Skeletal muscle tissue (tissue), 3 donors: ENCODE measurements at regions not wholly inside any gene's neighbourhood (a gene's known extent, or its start where the extent isn't known, plus 50 kb on each side); places are given as distances from the start of the nearest gene placed in this dataset.

Source experiments
- H3K27ac ChIP-seq: one replicate; pipeline ENCODE4 v1.7.0; 2013; ENCODE audit warnings: mild to moderate bottlenecking, low read depth, low read length, inconsistent platforms
- H3K27me3 ChIP-seq, 3 donors: one replicate each; pipeline ENCODE4 v1.7.0; 2013; ENCODE audit warnings: low read length in 3 of 3; ENCODE audit not compliant: control insufficient read depth in 3 of 3, insufficient read depth in 3 of 3
- H3K36me3 ChIP-seq, 3 donors: one replicate each; pipeline ENCODE4 v1.7.0; 2013; ENCODE audit warnings: low read length in 3 of 3; ENCODE audit not compliant: control insufficient read depth in 3 of 3, insufficient read depth in 3 of 3
- H3K4me1 ChIP-seq, 3 donors: one replicate each; pipeline ENCODE4 v1.7.0; 2013; ENCODE audit warnings: low read length in 3 of 3, mild to moderate bottlenecking in 3 of 3; ENCODE audit not compliant: control insufficient read depth in 3 of 3, insufficient read depth in 3 of 3
- H3K4me3 ChIP-seq, 3 donors: one replicate each; pipeline ENCODE4 v1.7.0; 2013; ENCODE audit warnings: low read length in 3 of 3
- H3K9ac ChIP-seq, 3 donors: one replicate each; pipeline ENCODE4 v1.7.0; 2013; ENCODE audit warnings: low read length in 3 of 3, mild to moderate bottlenecking in 3 of 3, moderate library complexity in 2 of 3, low read depth in 1 of 3
- H3K9me3 ChIP-seq, 3 donors: one replicate each; pipeline ENCODE4 v1.7.0; 2013; ENCODE audit warnings: low read length in 3 of 3; ENCODE audit not compliant: control insufficient read depth in 3 of 3
- donor health status: Osteomylitis.

DNA sequence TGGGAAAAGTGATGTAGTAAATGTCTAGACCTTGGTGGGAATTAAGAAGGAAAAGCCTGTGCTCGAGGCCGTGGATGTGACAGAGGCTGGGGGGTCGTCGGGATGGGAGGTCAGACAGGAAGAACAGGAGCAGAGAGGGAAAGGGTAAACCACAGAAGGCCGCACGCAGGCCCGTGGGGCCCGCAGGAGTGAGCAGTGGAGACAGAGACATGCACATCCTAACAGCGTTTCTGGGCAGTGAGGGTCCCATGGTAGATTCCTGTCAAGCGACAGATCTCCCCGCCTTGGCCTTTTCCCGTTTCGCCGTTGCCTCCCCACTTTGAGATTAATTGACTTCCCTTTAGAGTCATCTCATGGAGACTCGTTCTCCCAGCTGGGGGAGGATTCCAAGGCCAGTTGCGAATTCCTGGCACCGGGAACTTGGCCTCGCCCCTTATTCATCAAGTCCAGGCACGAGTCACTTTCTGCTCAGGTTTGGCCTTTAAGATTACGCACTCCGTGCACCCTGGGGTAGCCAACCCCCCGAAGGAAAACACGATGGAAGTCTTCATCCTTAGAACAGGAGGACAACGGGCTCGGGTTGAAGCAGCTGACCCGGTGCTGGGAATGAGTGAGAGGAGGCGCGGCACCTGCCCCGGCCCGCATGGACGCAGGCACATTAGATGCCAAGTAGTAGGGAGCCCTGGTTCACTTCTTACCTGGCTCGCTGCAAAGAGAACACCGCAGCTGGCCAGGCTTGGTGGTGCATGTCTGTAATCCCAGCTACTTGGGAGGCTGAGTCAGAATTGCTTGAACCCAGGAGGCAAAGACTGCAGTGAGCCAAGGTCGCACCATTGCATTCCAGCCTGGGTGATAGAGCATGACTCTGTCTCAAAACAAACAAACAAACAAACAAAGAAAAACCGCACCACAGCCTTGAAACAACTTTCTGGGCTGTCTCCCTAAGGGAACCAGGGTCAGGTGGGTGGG is 315.2 kb upstream of the SHH start:
- Histone ChIP-seq H3K27me3 (peaks cover 0 to 3% (median 0%) of the 10 kb centered on the region in 3 donors), H3K27ac (no peak overlapping the region), H3K9me3 (peaks cover 0 to 6% (median 0%) of the 10 kb centered on the region in 3 donors), H3K4me1 (no peaks in the 10 kb centered on the region), H3K36me3 (no peaks in the 10 kb centered on the region), H3K4me3 (no peak overlapping the region), H3K9ac (no peak overlapping the region)

DNA sequence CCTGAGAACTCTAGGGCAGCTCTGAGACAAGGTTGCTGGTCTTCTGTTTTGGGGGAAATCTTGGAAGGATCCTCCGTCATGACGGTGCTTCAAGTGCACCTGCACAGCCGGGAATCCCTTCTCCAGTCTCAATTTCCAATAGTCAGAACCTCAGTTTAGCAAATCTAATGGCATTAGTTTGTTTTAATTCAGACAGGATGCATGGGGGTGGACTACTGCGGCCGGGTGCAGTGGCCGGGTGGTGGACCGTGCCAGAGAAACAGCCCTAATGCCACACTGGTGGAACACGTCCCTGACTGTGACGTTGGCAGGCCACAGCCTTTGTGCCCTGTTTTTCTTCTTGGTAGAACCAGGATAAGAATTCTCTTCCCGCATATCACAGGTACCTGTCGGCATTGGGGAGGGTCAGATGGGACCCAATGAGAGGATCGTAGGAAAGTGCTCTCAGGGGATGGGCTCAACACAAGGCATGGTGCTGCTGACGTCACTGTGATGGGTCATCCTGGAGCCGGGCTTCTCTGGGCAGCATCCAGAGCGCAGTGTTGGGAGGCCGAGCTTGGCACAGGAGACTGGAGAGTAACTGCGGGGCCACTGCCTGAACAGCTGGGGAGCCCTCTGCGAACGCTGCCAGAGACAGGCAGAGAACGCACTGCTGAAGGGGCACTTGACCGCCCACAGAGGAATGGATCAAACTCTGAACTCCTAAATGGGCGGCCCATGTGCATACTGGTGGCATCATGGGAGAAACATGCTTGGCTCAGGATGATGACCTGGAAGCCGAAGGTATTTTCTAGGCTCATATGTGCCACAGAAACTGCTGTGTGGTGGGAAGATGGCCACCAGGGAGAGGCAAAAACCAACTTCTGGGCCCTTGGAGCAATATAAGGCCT is 313.8 kb upstream of the SHH start:
- no peaks in the 10 kb centered on the region for H3K4me1 ChIP-seq
- no peak overlapping the region for H3K4me3 ChIP-seq

DNA sequence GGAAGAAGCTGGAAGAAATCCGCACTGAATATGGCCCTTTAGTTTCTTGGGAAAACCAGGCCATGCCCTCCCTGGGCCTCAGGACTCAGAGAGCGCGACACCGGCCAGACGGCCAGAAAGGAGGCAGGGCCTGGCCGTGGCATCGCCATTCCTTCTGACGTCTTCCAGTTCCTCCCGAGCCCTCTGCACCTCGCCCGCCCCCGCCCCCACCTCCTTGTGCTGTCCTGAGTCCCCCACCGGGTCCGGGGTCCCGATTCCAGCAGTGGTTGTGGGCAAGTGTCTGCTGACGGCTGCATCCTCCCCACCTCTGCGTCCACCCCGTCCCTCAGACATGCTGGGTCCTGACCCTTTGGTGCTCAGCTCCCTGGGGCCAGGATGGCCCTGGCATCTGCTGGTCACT is 312.1 kb upstream of the SHH start:
- Histone ChIP-seq H3K9me3 (peaks cover 0 to 4% (median 0%) of the 10 kb centered on the region in 3 donors), H3K27ac (no peak overlapping the region), H3K9ac (no peak overlapping the region), H3K27me3 (peaks cover 0 to 3% (median 0%) of the 10 kb centered on the region in 3 donors), H3K4me1 (no peaks in the 10 kb centered on the region), H3K4me3 (no peak overlapping the region), H3K36me3 (no peaks in the 10 kb centered on the region)

More for the DNA sequence above, 313.8 kb upstream of the SHH start:
- no peak overlapping the region for H3K9ac ChIP-seq
- H3K27ac ChIP-seq, result no peak overlapping the region
- peaks cover 0 to 3% (median 0%) of the 10 kb centered on the region in 3 donors for H3K27me3 ChIP-seq
- peaks cover 0 to 6% (median 0%) of the 10 kb centered on the region in 3 donors for H3K9me3 ChIP-seq
- H3K36me3 ChIP-seq, result no peaks in the 10 kb centered on the region

DNA sequence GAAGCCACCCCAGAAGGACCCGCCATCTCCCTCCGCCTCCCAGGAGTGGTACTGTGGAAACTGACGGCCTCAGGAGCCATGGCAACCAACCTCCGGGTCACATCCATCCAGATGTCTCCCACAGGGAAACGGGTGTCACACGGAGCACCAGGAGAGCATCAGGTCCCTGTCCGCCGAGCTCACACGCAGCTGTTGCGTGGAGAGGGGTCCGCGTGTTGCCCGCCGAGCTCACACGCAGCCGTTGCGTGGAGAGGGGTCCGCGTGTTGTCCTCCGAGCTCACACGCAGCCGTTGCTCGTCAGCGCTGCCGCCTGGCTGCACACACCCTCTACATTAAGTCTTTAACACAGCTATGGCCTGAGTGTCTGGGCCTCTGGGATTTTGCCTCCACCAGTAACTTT is 311.1 kb upstream of the SHH start:
- Histone ChIP-seq H3K27ac (no peak overlapping the region), H3K9me3 (peaks cover 0 to 4% (median 0%) of the 10 kb centered on the region in 3 donors), H3K9ac (no peak overlapping the region), H3K27me3 (peaks cover 0 to 3% (median 0%) of the 10 kb centered on the region in 3 donors), H3K4me3 (no peak overlapping the region), H3K4me1 (no peaks in the 10 kb centered on the region), H3K36me3 (no peaks in the 10 kb centered on the region)

DNA sequence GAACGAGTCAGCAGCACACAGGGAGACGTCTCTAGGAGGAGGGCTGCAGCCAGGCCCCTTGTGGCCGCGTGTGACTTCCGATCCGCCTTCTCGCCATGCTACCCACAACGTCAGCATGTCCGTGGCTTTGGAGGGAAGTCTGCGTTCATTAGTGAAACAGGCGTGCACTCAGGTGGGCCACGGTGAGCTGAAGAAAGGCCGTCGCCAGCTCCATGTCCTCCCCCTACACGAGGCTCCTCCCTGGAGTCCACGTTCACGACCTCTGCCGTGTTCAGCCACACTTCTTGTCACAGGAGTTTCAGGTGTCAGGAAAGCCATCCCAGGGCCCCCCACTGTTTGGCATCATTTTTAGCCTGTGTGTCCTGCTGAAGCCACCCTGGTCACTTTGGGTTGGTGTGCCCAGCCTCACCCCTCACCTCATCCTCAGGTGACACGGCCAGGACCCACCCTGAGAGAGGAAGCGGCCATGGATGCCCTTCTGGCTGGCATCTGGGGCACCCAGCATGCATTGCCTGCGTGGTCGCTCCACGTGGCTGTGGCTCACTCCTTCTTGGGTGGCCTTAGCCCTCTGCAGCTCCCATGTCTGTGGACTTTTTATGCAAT is 310.6 kb upstream of the SHH start:
- H3K4me1 ChIP-seq, result no peaks in the 10 kb centered on the region
- no peak overlapping the region for H3K27ac ChIP-seq
- H3K27me3 ChIP-seq, result peaks cover 0 to 3% (median 0%) of the 10 kb centered on the region in 3 donors
- H3K9ac ChIP-seq, result no peak overlapping the region
- H3K9me3 ChIP-seq, result peaks cover 0 to 4% (median 0%) of the 10 kb centered on the region in 3 donors
- no peak overlapping the region for H3K4me3 ChIP-seq
- no peaks in the 10 kb centered on the region for H3K36me3 ChIP-seq

DNA sequence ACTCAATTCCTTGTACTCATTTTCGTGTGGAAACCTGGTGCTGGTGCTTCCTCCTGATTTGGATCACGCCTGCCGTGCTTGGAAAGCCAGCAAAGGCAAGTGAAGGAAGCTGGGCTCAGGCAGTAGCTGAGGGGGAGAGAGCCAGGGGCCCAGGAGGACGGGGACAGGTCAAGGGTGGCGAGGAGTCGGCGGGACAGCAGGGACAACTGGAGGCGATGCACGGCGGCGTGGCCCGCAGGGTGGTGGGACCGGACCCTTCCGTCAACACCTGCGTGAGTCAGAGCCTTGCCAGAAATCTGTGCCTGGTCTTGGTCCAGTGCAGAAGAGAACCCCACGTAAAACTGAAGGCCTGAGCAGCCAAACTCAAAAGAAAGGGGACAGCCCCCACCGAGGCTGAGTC is 309.7 kb upstream of the SHH start:
- H3K9me3 ChIP-seq, result peaks cover 0 to 2% (median 0%) of the 10 kb centered on the region in 3 donors
- no peak overlapping the region for H3K4me3 ChIP-seq
- H3K27me3 ChIP-seq, result peaks cover 0 to 3% (median 0%) of the 10 kb centered on the region in 3 donors
- no peak overlapping the region for H3K27ac ChIP-seq
- no peaks in the 10 kb centered on the region for H3K4me1 ChIP-seq
- no peaks in the 10 kb centered on the region for H3K36me3 ChIP-seq
- H3K9ac ChIP-seq, result no peak overlapping the region

DNA sequence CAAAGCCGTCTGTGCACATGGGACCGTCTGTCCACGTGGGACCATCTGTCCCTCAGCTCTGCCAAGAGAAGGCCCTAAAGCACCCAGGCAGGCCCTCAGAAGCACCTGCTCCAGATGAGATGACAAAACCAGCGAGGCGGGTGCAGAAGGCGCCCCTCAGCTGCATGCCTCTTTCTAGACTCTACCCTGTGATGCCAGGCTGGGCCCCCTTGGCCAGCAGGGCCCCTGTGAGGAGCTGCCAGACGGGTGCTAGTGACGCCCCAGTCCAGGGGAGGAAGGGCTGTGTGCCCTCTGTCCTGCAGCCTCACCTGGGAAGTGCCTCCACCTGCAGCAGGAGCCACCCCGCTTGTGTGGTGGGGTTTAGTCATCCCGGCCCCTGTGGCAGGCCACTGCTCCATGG is 309.2 kb upstream of the SHH start:
- peaks cover 0 to 3% (median 0%) of the 10 kb centered on the region in 3 donors for H3K27me3 ChIP-seq
- H3K4me1 ChIP-seq, result no peaks in the 10 kb centered on the region
- no peak overlapping the region for H3K27ac ChIP-seq
- H3K36me3 ChIP-seq, result no peaks in the 10 kb centered on the region
- H3K9ac ChIP-seq, result no peak overlapping the region
- peaks cover 0 to 2% (median 0%) of the 10 kb centered on the region in 3 donors for H3K9me3 ChIP-seq
- H3K4me3 ChIP-seq, result no peak overlapping the region

DNA sequence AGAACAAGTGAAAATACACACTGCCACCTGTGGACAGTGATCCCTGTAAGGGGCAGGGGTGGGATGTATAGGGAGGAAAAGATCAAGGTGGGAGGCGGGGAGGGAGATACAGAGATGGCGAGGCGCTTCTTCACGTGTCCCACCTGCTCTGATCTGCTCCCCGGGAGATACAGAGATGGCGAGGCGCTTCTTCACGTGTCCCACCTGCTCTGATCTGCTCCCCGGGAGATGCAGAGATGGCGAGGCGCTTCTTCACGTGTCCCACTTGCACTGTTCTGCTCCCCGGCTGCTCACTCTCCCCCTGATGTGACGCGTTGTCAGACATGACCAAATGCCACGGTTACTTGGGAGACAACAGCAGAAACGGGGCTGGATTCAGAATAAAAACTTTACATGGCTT is 308.3 kb upstream of the SHH start:
- Histone ChIP-seq H3K9ac (no peak overlapping the region), H3K4me1 (no peaks in the 10 kb centered on the region), H3K27me3 (no peaks in the 10 kb centered on the region), H3K36me3 (no peaks in the 10 kb centered on the region), H3K27ac (no peak overlapping the region), H3K4me3 (no peak overlapping the region), H3K9me3 (peaks cover 0 to 3% (median 0%) of the 10 kb centered on the region in 3 donors)

DNA sequence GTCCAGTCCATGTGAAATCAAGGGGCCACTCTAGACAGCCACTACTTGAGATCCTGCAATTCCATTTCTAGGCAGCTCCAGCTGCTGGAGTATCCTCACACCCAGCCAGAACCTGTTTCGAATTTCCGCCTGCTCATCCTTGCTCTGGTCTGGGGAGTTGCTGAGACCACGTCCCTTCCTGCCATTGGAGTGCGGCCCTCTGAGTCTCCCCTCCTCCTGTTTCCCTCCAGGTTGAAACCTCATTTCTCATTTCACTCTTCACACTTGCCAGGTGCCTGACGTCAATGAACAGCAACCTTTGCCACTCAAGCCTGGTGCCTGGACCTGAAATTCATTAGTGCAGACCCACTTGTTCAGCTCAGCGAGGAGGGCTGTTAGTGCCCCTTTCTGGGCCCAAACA is 307.5 kb upstream of the SHH start:
- Histone ChIP-seq H3K27me3 (no peaks in the 10 kb centered on the region), H3K36me3 (no peaks in the 10 kb centered on the region), H3K4me3 (no peak overlapping the region), H3K9me3 (peaks cover 0 to 5% (median 0%) of the 10 kb centered on the region in 3 donors), H3K27ac (no peak overlapping the region), H3K9ac (no peak overlapping the region), H3K4me1 (no peaks in the 10 kb centered on the region)
